Natural killer cell (primary cell): ENCODE measurements at regions not wholly inside any gene's neighbourhood (a gene's known extent, or its start where the extent isn't known, plus 50 kb on each side); places are given as distances from the start of the nearest gene placed in this dataset.

Source experiments
- ATAC-seq, 3 donors: fragments of 150-1000 bp in 2 of 3; fragments of 200-7000 bp in 1 of 3; cut with Tn5 transposase; 1 replicate in 1 of 3; 2 replicates in 2 of 3; pipeline ENCODE4 v1.10.0; 2021; ENCODE audit warnings: mild to moderate bottlenecking in 2 of 3, moderate library complexity in 2 of 3
- DNase-seq, 2 donors: peaks; one replicate each; pipeline versions ENCODE4 v3.0.0 to v3.0.0-alpha.2; 2013 to 2021; ENCODE audit warnings: mixed read lengths in 1 of 2
- H3K27ac ChIP-seq: one replicate; pipeline ENCODE4 v1.5.1; 2013; ENCODE audit warnings: mild to moderate bottlenecking, low read length
- H3K27me3 ChIP-seq: one replicate; pipeline ENCODE4 v1.6.1; 2013; ENCODE audit warnings: low read length; ENCODE audit not compliant: control insufficient read depth, insufficient read depth
- H3K36me3 ChIP-seq: one replicate; pipeline ENCODE4 v1.6.1; 2013; ENCODE audit warnings: low read length; ENCODE audit not compliant: control insufficient read depth, insufficient read depth
- H3K4me1 ChIP-seq: one replicate; pipeline ENCODE4 v1.6.1; 2013; ENCODE audit warnings: low read length; ENCODE audit not compliant: control insufficient read depth, insufficient read depth
- H3K4me3 ChIP-seq: one replicate; pipeline ENCODE4 v1.5.1; 2013; ENCODE audit warnings: low read length
- H3K9me3 ChIP-seq: one replicate; pipeline ENCODE4 v1.6.1; 2013; ENCODE audit warnings: low read length; ENCODE audit not compliant: control insufficient read depth, insufficient read depth
- H3K27ac Mint-ChIP-seq, 2 donors: one replicate each; pipeline ENCODE4 v1.8.0; 2022; ENCODE audit warnings: mild to moderate bottlenecking in 2 of 2, mixed read lengths in 2 of 2, moderate library complexity in 1 of 2
- H3K27me3 Mint-ChIP-seq, 2 donors: one replicate each; pipeline ENCODE4 v1.8.0; 2022; ENCODE audit warnings: low read depth in 2 of 2, mixed read lengths in 2 of 2
- H3K36me3 Mint-ChIP-seq: one replicate; pipeline ENCODE4 v1.8.0; 2022; ENCODE audit warnings: mixed read lengths
- H3K4me1 Mint-ChIP-seq, 2 donors: one replicate each; pipeline ENCODE4 v1.8.0; 2022; ENCODE audit warnings: mixed read lengths in 2 of 2
- H3K4me3 Mint-ChIP-seq: one replicate; pipeline ENCODE4 v1.8.0; 2022; ENCODE audit warnings: mild to moderate bottlenecking, moderate library complexity, mixed read lengths
- H3K9me3 Mint-ChIP-seq, 2 donors: one replicate each; pipeline ENCODE4 v1.8.0; 2022; ENCODE audit warnings: mixed read lengths in 2 of 2
- CTCF ChIP-seq: fragments of 200-600 bp; IDR thresholded peaks from one replicate; pipeline ENCODE4 v1.8.0; 2022; ENCODE audit warnings: antibody characterized with exemption
- WGBS: methylation state at CpG from one replicate; pipeline ENCODE4 v1.1.7; 2013; ENCODE audit warnings: missing lambda C conversion rate; ENCODE audit not compliant: insufficient coverage; 5-methylcytosine and 5-hydroxymethylcytosine counted together
- intact Hi-C: fragments of 100-400 bp; cut with micrococcal nuclease; formaldehyde crosslinking; loops from one replicate; pipeline ENCODE4 v1.14.2; 2022

DNA sequence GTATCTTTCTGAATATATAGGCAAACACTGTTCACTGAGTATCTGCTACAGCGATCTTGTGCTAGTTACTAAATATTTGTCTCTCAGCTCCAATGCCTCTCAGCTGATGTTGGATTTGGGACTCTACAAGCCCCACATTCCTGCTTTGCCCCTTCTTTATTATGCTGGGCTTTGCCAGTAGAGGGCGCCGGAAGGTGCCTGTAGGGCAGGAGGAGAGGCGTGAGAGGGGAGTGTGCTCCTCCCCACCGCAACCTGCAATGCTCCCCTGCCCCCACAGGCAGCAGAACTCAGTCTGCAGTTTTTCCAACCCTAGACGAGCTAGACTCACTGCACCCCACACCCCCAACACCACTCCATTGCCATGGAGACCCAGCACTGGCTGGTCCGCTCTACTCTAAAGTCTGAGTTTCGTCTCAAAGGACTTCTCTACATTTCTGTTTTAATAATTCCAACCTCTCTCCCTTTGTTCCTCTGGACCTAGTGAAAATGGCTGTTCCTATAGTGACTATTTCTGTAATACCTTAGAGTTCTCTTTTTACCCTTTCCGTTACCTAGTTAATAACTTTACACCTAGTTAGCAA, 337.6 kb downstream of the CCSER2 start:
- Histone ChIP-seq H3K36me3 (no peaks in the 10 kb centered on the region), H3K27ac (no peak overlapping the region), H3K4me3 (no peak overlapping the region), H3K4me1 (no peaks in the 10 kb centered on the region), H3K9me3 (no peaks in the 10 kb centered on the region), H3K27me3 (no peaks in the 10 kb centered on the region)
- no peak overlapping the region for H3K4me3 Mint-ChIP-seq
- H3K4me1 Mint-ChIP-seq = no peaks in the 10 kb centered on the region
- 59% methylated on average over 5 of the region's 9 CpGs for WGBS
- no peak overlapping the region for H3K27ac Mint-ChIP-seq
- H3K9me3 Mint-ChIP-seq = no peaks in the 10 kb centered on the region
- peak in 1 of 2 donors; percentile 10 for DNase-seq
- peaks cover 0 to 2% of the 10 kb centered on the region in 2 donors for H3K27me3 Mint-ChIP-seq
- ATAC-seq = no peak
- intact Hi-C loops = no loop called here
- H3K36me3 Mint-ChIP-seq = no peaks in the 10 kb centered on the region
- peak; percentile 25 for TF ChIP-seq CTCF

- H3K27me3 Mint-ChIP-seq = peaks cover 0 to 2% of the 10 kb centered on the region in 2 donors
- no peaks in the 10 kb centered on the region for H3K36me3 Mint-ChIP-seq
- H3K4me1 ChIP-seq = no peaks in the 10 kb centered on the region
- H3K9me3 ChIP-seq = no peaks in the 10 kb centered on the region
- H3K4me3 ChIP-seq = no peak overlapping the region
- intact Hi-C loops = no loop called here
- no peaks in the 10 kb centered on the region for H3K4me1 Mint-ChIP-seq
- 67% methylated on average over 2 of the region's 5 CpGs for WGBS
- TF ChIP-seq CTCF = no peak
- H3K36me3 ChIP-seq = no peaks in the 10 kb centered on the region
- H3K27ac Mint-ChIP-seq = no peak overlapping the region
- ATAC-seq = no peak
- H3K27ac ChIP-seq = no peak overlapping the region
- H3K27me3 ChIP-seq = no peaks in the 10 kb centered on the region
- no peak for DNase-seq
- no peaks in the 10 kb centered on the region for H3K9me3 Mint-ChIP-seq
- H3K4me3 Mint-ChIP-seq = no peak overlapping the region
Observed at GRCh38 chr10:84668186-84668763, 339.9 kb downstream of the CCSER2 start.

- WGBS = 85% methylated on average over 1 of the region's 2 CpGs
- no peak for ATAC-seq
- no peak for DNase-seq
- TF ChIP-seq CTCF = no peak
- intact Hi-C loops = no loop called here
- H3K4me3 Mint-ChIP-seq = no peak overlapping the region
- peaks cover 0 to 2% of the 10 kb centered on the region in 2 donors for H3K27me3 Mint-ChIP-seq
- no peak overlapping the region for H3K27ac ChIP-seq
- H3K36me3 Mint-ChIP-seq = no peaks in the 10 kb centered on the region
- no peaks in the 10 kb centered on the region for H3K4me1 Mint-ChIP-seq
- no peaks in the 10 kb centered on the region for H3K36me3 ChIP-seq
- no peaks in the 10 kb centered on the region for H3K9me3 ChIP-seq
- H3K27ac Mint-ChIP-seq = no peak overlapping the region
- no peaks in the 10 kb centered on the region for H3K4me1 ChIP-seq
- H3K27me3 ChIP-seq = no peaks in the 10 kb centered on the region
- no peak overlapping the region for H3K4me3 ChIP-seq
- no peaks in the 10 kb centered on the region for H3K9me3 Mint-ChIP-seq
Observed at GRCh38 chr10:84675060-84675459, 346.7 kb downstream of the CCSER2 start.

GRCh38 chr10:84676536-84676935, 348.1 kb downstream of the CCSER2 start:
- ATAC-seq (no peak), DNase-seq (no peak)
- H3K36me3 Mint-ChIP-seq = no peaks in the 10 kb centered on the region
- no peak for TF ChIP-seq CTCF
- no peak overlapping the region for H3K4me3 ChIP-seq
- no peaks in the 10 kb centered on the region for H3K27me3 ChIP-seq
- H3K4me3 Mint-ChIP-seq = no peak overlapping the region
- H3K9me3 Mint-ChIP-seq = no peaks in the 10 kb centered on the region
- H3K27ac ChIP-seq = no peak overlapping the region
- H3K4me1 ChIP-seq = no peaks in the 10 kb centered on the region
- intact Hi-C loops = no loop called here
- H3K4me1 Mint-ChIP-seq = no peaks in the 10 kb centered on the region
- WGBS = 74% methylated on average over 3 of the region's 3 CpGs
- no peak overlapping the region for H3K27ac Mint-ChIP-seq
- peaks cover 0 to 2% of the 10 kb centered on the region in 2 donors for H3K27me3 Mint-ChIP-seq
- H3K9me3 ChIP-seq = no peaks in the 10 kb centered on the region
- no peaks in the 10 kb centered on the region for H3K36me3 ChIP-seq
